ENCODE measurements at regions not wholly inside any gene's neighbourhood (a gene's known extent, or its start where the extent isn't known, plus 50 kb on each side); places are given as distances from the start of the nearest gene placed in this dataset.

DNA sequence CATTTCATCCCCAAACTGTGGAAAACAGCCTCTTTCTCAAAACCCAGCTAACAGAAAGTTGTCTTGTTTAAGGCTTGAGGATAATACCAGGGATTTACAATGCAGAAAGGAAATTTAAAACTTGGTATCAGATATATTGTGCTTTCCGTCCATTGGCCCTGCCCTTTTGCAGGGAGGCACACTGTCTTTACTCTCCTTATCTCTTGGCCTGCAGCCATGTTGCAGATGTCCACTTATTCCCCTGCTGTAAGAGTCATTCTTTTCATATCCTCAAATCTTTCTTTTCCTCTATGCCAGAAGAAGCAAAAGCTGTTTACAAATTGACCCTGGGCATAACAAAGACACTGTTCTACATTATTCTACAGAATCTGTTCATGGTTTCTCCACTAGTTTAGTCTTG, 75.6 kb upstream of the DYNLT3 start:
- TF ChIP-seq CTCF (IDR thresholded peaks at IDR 0.05; ENCODE audit: low read length) (no peak), EZH2 (optimal IDR thresholded peaks at IDR 0.05; ENCODE audit: low read depth, low read length) (no peak), EZH2phosphoT487 (IDR thresholded peaks at IDR 0.05; ENCODE audit: low read length) (no peak)

All from MM.1S (cell line).